ENCODE measurements at regions not wholly inside any gene's neighbourhood (a gene's known extent, or its start where the extent isn't known, plus 50 kb on each side); places are given as distances from the start of the nearest gene placed in this dataset.

DNA sequence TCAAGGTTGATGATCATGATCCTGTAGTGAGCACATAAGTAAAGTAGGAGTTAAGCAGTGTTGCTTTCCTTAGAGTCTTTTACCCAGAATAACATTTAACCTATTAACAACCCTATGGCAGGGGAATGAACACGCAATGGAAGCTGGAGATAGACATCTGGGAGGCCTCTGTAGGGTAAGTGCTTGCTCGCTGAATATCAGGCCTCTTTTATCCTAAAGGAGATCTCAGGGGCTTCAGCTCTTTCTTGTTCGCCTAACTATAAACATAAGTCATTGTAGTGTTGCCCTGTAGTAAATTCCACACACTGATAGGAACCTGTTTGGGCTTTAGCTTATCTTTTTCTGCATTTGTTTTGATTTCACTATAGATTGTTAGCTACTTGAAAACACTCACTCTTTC is 174.4 kb upstream of the TCF4 start:
- H4K91ac ChIP-seq (replicated peaks; ENCODE audit: insufficient read length, low read length): no peak overlapping the region
- no peak overlapping the region for H3K23ac ChIP-seq (ENCODE audit: insufficient read length)
- no peak for FAIRE-seq
- no peak overlapping the region for H2AFZ ChIP-seq (ENCODE audit: low read length)
- POLR2A ChIA-PET (ENCODE audit: partially characterized antibody): interaction anchor here (1.0 kb wide), 1 partner anchor 14 kb away, joined by 5 read pairs; no protein-coding TSS in a partner anchor
- no peaks in the 10 kb centered on the region for H3K79me2 ChIP-seq (ENCODE audit: control insufficient read depth in 1 of 2, insufficient read depth in 2 of 2, low read length in 2 of 2)
- no peak overlapping the region for H2BK20ac ChIP-seq (ENCODE audit: low read length)
- H3K9me3 ChIP-seq (ENCODE audit: insufficient read depth in 2 of 2, low read depth in 1 of 2, low read length in 1 of 2): no peaks in the 10 kb centered on the region
- no peak for TF ChIP-seq PHF8 (conservative IDR thresholded peaks at IDR 0.05; ENCODE audit: low read depth, low read length)
- no peak for TF ChIP-seq KDM5A (IDR thresholded peaks at IDR 0.05; ENCODE audit: low read length)
- no peak for TF ChIP-seq SUZ12 (IDR thresholded peaks at IDR 0.05; ENCODE audit: low read length)
- no peak for TF ChIP-seq SP1 (IDR thresholded peaks at IDR 0.05; ENCODE audit: low read depth, low read length)
- no peak for TF ChIP-seq POLR2AphosphoS5 (IDR thresholded peaks at IDR 0.05; ENCODE audit: low read depth, low read length)
- TF ChIP-seq EP300 (IDR thresholded peaks at IDR 0.05; ENCODE audit: borderline replicate concordance in 1 of 2, low read depth in 2 of 2, low read length in 2 of 2): no peak
- no peak for TF ChIP-seq SP2 (IDR thresholded peaks at IDR 0.05; ENCODE audit: low read length)
- TF ChIP-seq CTBP2 (IDR thresholded peaks at IDR 0.05; ENCODE audit: borderline replicate concordance, insufficient read depth, insufficient read length, low read length): no peak
- H4K5ac ChIP-seq (ENCODE audit: insufficient read length, low read depth, low read length): no peak overlapping the region
- no peak overlapping the region for H3K4me2 ChIP-seq (ENCODE audit: insufficient read depth in 1 of 2, low read depth in 2 of 2, low read length in 2 of 2)
- H3K18ac ChIP-seq (ENCODE audit: extremely low read depth, low read length): no peak overlapping the region
- CTCF ChIA-PET (ENCODE audit: partially characterized antibody): interaction anchor here (0.6 to 1.6 kb wide), 4 partner anchors 8 to 528 kb away, joined by 3 to 5 read pairs (median 3); no protein-coding TSS in a partner anchor
- no peak overlapping the region for H2BK12ac ChIP-seq (ENCODE audit: low read depth, low read length)
- H3K4me3 ChIP-seq (ENCODE audit: extremely low read depth in 1 of 4, insufficient read depth in 2 of 4, low read depth in 3 of 4, low read length in 4 of 4): no peak overlapping the region
- no peak overlapping the region for H2AK5ac ChIP-seq (ENCODE audit: low read depth, low read length)
- no peak overlapping the region for H2BK15ac ChIP-seq (ENCODE audit: low read length)
- no peak overlapping the region for H3K56ac ChIP-seq (replicated peaks; ENCODE audit: insufficient read length, low read depth, low read length)
- H3K14ac ChIP-seq (ENCODE audit: insufficient read length): no peak overlapping the region
- no peak for DNase-seq (ENCODE audit: low read depth in 1 of 2, low spot score in 2 of 2)
- H4K8ac ChIP-seq (ENCODE audit: extremely low read depth, insufficient read depth, low read length): no peak overlapping the region
- H4K20me1 ChIP-seq (replicated peaks in 1 of 2; ENCODE audit: control insufficient read depth in 1 of 2, insufficient read depth in 2 of 2, low read length in 2 of 2): no peaks in the 10 kb centered on the region
- no peak overlapping the region for H3K27ac ChIP-seq (ENCODE audit: low read depth, low read length)
- no peaks in the 10 kb centered on the region for H3K23me2 ChIP-seq (ENCODE audit: low read depth, low read length)
- no peaks in the 10 kb centered on the region for H3K79me1 ChIP-seq (ENCODE audit: low read depth, low read length)
- no peak overlapping the region for H2BK5ac ChIP-seq (ENCODE audit: low read depth, low read length)
- H3K4ac ChIP-seq (replicated peaks; ENCODE audit: insufficient read length, low read depth, low read length): no peak overlapping the region
- peaks cover 0 to 4% (median 2%) of the 10 kb centered on the region in 4 experiments; a peak in 3 of 7 replicates for H3K4me1 ChIP-seq (replicated peaks in 1 of 4; ENCODE audit: control insufficient read depth in 3 of 4, insufficient read depth in 4 of 4, low read length in 3 of 4)
- no peak overlapping the region for H3K9ac ChIP-seq (replicated peaks in 1 of 4; ENCODE audit: extremely low read depth in 1 of 4, low read depth in 3 of 4, low read length in 3 of 4)
- H3K27me3 ChIP-seq (replicated peaks in 1 of 4; ENCODE audit: control insufficient read depth in 3 of 4, extremely low read depth in 1 of 4, insufficient read depth in 3 of 4, low read length in 3 of 4): no peaks in the 10 kb centered on the region
- no peak overlapping the region for H2BK120ac ChIP-seq (replicated peaks; ENCODE audit: low read depth, low read length)
- H3K36me3 ChIP-seq (ENCODE audit: control insufficient read depth in 2 of 4, insufficient read depth in 4 of 4, low read length in 3 of 4): no peaks in the 10 kb centered on the region
- 90% methylated on average over 3 of the region's 3 CpGs; no CpG with 5 or more reads in 1 of the 2 experiments for WGBS, 2 experiments (ENCODE audit: extremely low coverage in 1 of 2, insufficient coverage in 1 of 2, insufficient read length in 1 of 2, insufficient replicate concordance in 2 of 2, low coverage in 1 of 2, low lambda C conversion rate in 2 of 2, missing lambda C conversion rate in 1 of 2)

All from H1 (cell line).